CD14-positive monocyte (primary cell): ENCODE measurements at regions not wholly inside any gene's neighbourhood (a gene's known extent, or its start where the extent isn't known, plus 50 kb on each side); places are given as distances from the start of the nearest gene placed in this dataset.

Experiments used
- DNase-seq, 3 donors: peaks; one replicate each; pipeline ENCODE4 v3.0.0-alpha.2; 2011 to 2022
- H2AFZ ChIP-seq: 2 replicates; pipeline ENCODE4 v1.6.0; 2012; ENCODE audit warnings: mild to moderate bottlenecking, low read depth, low read length, inconsistent platforms; ENCODE audit not compliant: insufficient read depth, poor library complexity, severe bottlenecking
- H3K27ac ChIP-seq, 2 donors: 1 replicate in 1 of 2; 2 replicates in 1 of 2; pipeline ENCODE4 v1.5.1; 2012 to 2013; ENCODE audit warnings: low read length in 2 of 2, control low read depth in 1 of 2, inconsistent platforms in 1 of 2, low read depth in 1 of 2, mild to moderate bottlenecking in 1 of 2
- H3K27me3 ChIP-seq, 2 donors: one replicate each; pipeline versions ENCODE4 v1.6.0 to v1.6.1; 2011 to 2013; ENCODE audit warnings: low read length in 2 of 2; ENCODE audit not compliant: control insufficient read depth in 2 of 2, insufficient read depth in 2 of 2
- H3K36me3 ChIP-seq, 2 donors: replicated peaks in 1 of 2; 1 replicate in 1 of 2; 2 replicates in 1 of 2; pipeline versions ENCODE4 v1.5.1 to v1.6.1; 2012 to 2013; ENCODE audit warnings: low read length in 2 of 2, control low read depth in 1 of 2, inconsistent platforms in 1 of 2, mild to moderate bottlenecking in 1 of 2; ENCODE audit not compliant: insufficient read depth in 2 of 2, control insufficient read depth in 1 of 2
- H3K4me1 ChIP-seq, 2 donors: 1 replicate in 1 of 2; 2 replicates in 1 of 2; pipeline versions ENCODE4 v1.5.1 to v1.6.1; 2012 to 2013; ENCODE audit warnings: low read length in 2 of 2, control low read depth in 1 of 2, inconsistent platforms in 1 of 2, mild to moderate bottlenecking in 1 of 2, moderate library complexity in 1 of 2; ENCODE audit not compliant: insufficient read depth in 2 of 2, control insufficient read depth in 1 of 2
- H3K4me2 ChIP-seq: replicated peaks from 2 replicates; pipeline ENCODE3; 2012; ENCODE audit warnings: low read length, moderate library complexity, mild to moderate bottlenecking; ENCODE audit not compliant: poor library complexity, severe bottlenecking; ENCODE audit errors: extremely low read depth
- H3K4me3 ChIP-seq, 3 experiments: fragments of 200-600 bp in 1 of 3; sonication (generic) in 1 of 3; replicated peaks in 1 of 3; 1 replicate in 2 of 3; 2 replicates in 1 of 3; pipeline ENCODE4 v1.5.1; 2011 to 2013; ENCODE audit warnings: low read length in 3 of 3, mild to moderate bottlenecking in 3 of 3, control low read depth in 2 of 3, low read depth in 2 of 3, inconsistent platforms in 1 of 3, moderate library complexity in 1 of 3
- H3K79me2 ChIP-seq: 2 replicates; pipeline ENCODE4 v1.6.0; 2012; ENCODE audit warnings: mild to moderate bottlenecking, control low read depth, inconsistent platforms, low read length, moderate library complexity; ENCODE audit not compliant: insufficient read depth
- H3K9ac ChIP-seq: 2 replicates; pipeline ENCODE4 v1.6.0; 2017; ENCODE audit warnings: low read length, mild to moderate bottlenecking; ENCODE audit not compliant: insufficient read depth, poor library complexity, severe bottlenecking
- H3K9me3 ChIP-seq, 2 donors: replicated peaks in 1 of 2; 1 replicate in 1 of 2; 2 replicates in 1 of 2; pipeline versions ENCODE4 v1.5.1 to v1.6.1; 2012 to 2013; ENCODE audit warnings: low read length in 2 of 2, control low read depth in 1 of 2; ENCODE audit not compliant: control insufficient read depth in 1 of 2, insufficient read depth in 1 of 2
- H4K20me1 ChIP-seq: 2 replicates; pipeline ENCODE4 v1.6.0; 2012; ENCODE audit warnings: mild to moderate bottlenecking, low read length, control low read depth, moderate library complexity; ENCODE audit not compliant: insufficient read depth
- H3K27ac Mint-ChIP-seq, 7 donors: one replicate each; pipeline ENCODE4 v1.8.0; 2020; ENCODE audit warnings: mild to moderate bottlenecking in 7 of 7, mixed read lengths in 7 of 7, moderate library complexity in 6 of 7, inconsistent platforms in 2 of 7
- H3K27me3 Mint-ChIP-seq, 3 donors: one replicate each; pipeline ENCODE4 v1.8.0; 2021 to 2022; ENCODE audit warnings: low read depth in 3 of 3, mild to moderate bottlenecking in 3 of 3, mixed read lengths in 3 of 3, moderate library complexity in 3 of 3, inconsistent platforms in 1 of 3
- H3K36me3 Mint-ChIP-seq, 2 donors: one replicate each; pipeline ENCODE4 v1.8.0; 2020; ENCODE audit warnings: mixed read lengths in 2 of 2, inconsistent platforms in 1 of 2, mild to moderate bottlenecking in 1 of 2
- H3K4me1 Mint-ChIP-seq: one replicate; pipeline ENCODE4 v1.8.0; 2020; ENCODE audit warnings: mild to moderate bottlenecking, mixed read lengths
- H3K4me3 Mint-ChIP-seq, 2 donors: one replicate each; pipeline ENCODE4 v1.8.0; 2020; ENCODE audit warnings: mild to moderate bottlenecking in 2 of 2, mixed read lengths in 2 of 2, moderate library complexity in 1 of 2
- H3K9me3 Mint-ChIP-seq, 7 donors: one replicate each; pipeline ENCODE4 v1.8.0; 2020 to 2022; ENCODE audit warnings: mixed read lengths in 7 of 7, mild to moderate bottlenecking in 6 of 7, moderate library complexity in 6 of 7, inconsistent platforms in 2 of 7
- CTCF ChIP-seq: fragments of 200-600 bp; IDR thresholded peaks from one replicate; pipeline ENCODE4 v1.8.0; 2022; ENCODE audit warnings: antibody characterized with exemption, mild to moderate bottlenecking
- WGBS: methylation state at CpG from one replicate; pipeline ENCODE4 v1.1.5; 2013; ENCODE audit warnings: missing lambda C conversion rate; ENCODE audit not compliant: insufficient coverage; 5-methylcytosine and 5-hydroxymethylcytosine counted together
- intact Hi-C, 2 donors: fragments of 100-400 bp; cut with micrococcal nuclease; formaldehyde crosslinking; loops; one replicate each; pipeline versions ENCODE4 v1.15.0 to v1.15.1; 2023

- Histone ChIP-seq H3K4me2 (peak overlapping the region; percentile 77), H3K4me3 (peak overlapping the region in 2 of 3 experiments; percentile 36 to 73), H3K4me1 (peaks cover 56 to 60% of the 10 kb centered on the region in 2 donors), H3K9me3 (no peaks in the 10 kb centered on the region), H3K9ac (peak overlapping the region; percentile 47), H3K27ac (peak overlapping the region; percentile 90 to 94), H3K27me3 (no peaks in the 10 kb centered on the region), H2AFZ (peak overlapping the region; percentile 70), H4K20me1 (no peaks in the 10 kb centered on the region), H3K79me2 (no peaks in the 10 kb centered on the region), H3K36me3 (no peaks in the 10 kb centered on the region)
- 29% methylated on average over 6 of the region's 14 CpGs for WGBS
- intact Hi-C loops, result loop anchor here in 1 of 2 donors (5.0 to 10.0 kb wide), 2 partner anchors 38 to 49 kb away; no protein-coding TSS in a partner anchor
- H3K36me3 Mint-ChIP-seq, result no peaks in the 10 kb centered on the region
- peak; percentile 48 to 57 (median 49) for DNase-seq
- peak overlapping the region; percentile 95 to 98 (median 97) for H3K27ac Mint-ChIP-seq
- no peak for TF ChIP-seq CTCF
- peaks cover 56% of the 10 kb centered on the region for H3K4me1 Mint-ChIP-seq
- H3K27me3 Mint-ChIP-seq, result peaks cover 0 to under 1% (median 0%) of the 10 kb centered on the region in 3 donors
- peak overlapping the region; percentile 40 to 85 for H3K4me3 Mint-ChIP-seq
- peaks cover 0 to 2% (median 0%) of the 10 kb centered on the region in 7 donors for H3K9me3 Mint-ChIP-seq
These were observed 50.5 kb upstream of the ZNF516 start for GRCh38 chr18:76545433-76546087.

GRCh38 chr18:76544511-76545345 is 49.7 kb upstream of the ZNF516 start:
- no peak overlapping the region for H2AFZ ChIP-seq
- Mint-ChIP-seq H3K27me3 (peaks cover 0 to 2% (median 0%) of the 10 kb centered on the region in 3 donors), H3K36me3 (no peaks in the 10 kb centered on the region), H3K9me3 (peaks cover 0 to 3% (median 0%) of the 10 kb centered on the region in 7 donors), H3K4me3 (peak overlapping the region in 1 of 2 donors; percentile 85), H3K4me1 (peaks cover 56% of the 10 kb centered on the region), H3K27ac (peak overlapping the region; percentile 95 to 98 (median 97))
- no peaks in the 10 kb centered on the region for H3K27me3 ChIP-seq
- no peaks in the 10 kb centered on the region for H3K79me2 ChIP-seq
- H3K4me3 ChIP-seq, result peak overlapping the region in 1 of 3 experiments; percentile 73
- no peak overlapping the region for H3K9ac ChIP-seq
- intact Hi-C loops, result loop anchor here in 1 of 2 donors (5.0 to 10.0 kb wide), 2 partner anchors 37 to 50 kb away; no protein-coding TSS in a partner anchor
- H3K36me3 ChIP-seq, result no peaks in the 10 kb centered on the region
- peak overlapping the region; percentile 77 for H3K4me2 ChIP-seq
- TF ChIP-seq CTCF, result no peak
- DNase-seq, result peak in 2 of 3 donors; percentile 31
- 44% methylated on average over 4 of the region's 10 CpGs for WGBS
- no peaks in the 10 kb centered on the region for H4K20me1 ChIP-seq
- peaks cover 56 to 60% of the 10 kb centered on the region in 2 donors for H3K4me1 ChIP-seq
- H3K27ac ChIP-seq, result peak overlapping the region; percentile 90 to 94
- H3K9me3 ChIP-seq, result no peaks in the 10 kb centered on the region
